B cell (primary cell): ENCODE measurements at regions not wholly inside any gene's neighbourhood (a gene's known extent, or its start where the extent isn't known, plus 50 kb on each side); places are given as distances from the start of the nearest gene placed in this dataset.

Source experiments
- EZH2 ChIP-seq: IDR thresholded peaks from 2 replicates; pipeline ENCODE4 v1.6.1; 2012; ENCODE audit warnings: borderline replicate concordance, low read depth, mild to moderate bottlenecking, moderate library complexity, low read length; ENCODE audit not compliant: insufficient read depth, poor library complexity, severe bottlenecking
- TF ChIP-seq, protein P1 (sequence below): fragments of 200-600 bp; IDR thresholded peaks from one replicate; pipeline ENCODE4 v1.8.0; 2022; ENCODE audit warnings: antibody characterized with exemption, mild to moderate bottlenecking

DNA sequence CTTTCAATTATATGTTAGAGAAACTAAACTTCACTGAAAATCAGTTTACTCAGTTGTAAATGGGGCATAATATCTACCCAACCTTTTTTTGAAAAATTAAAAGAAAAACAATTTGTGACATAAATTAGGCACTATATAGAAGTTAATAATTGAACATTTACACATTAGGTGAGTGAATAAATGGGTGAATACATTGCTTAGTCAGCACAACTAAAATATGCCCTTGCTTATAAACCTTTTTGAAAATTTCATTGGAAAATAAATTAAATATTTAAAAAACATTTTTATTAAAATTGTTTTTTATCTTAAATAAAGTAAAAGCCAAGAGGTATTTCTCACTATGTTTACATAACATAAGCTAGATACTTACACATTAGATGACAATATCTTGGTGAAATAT, 994.5 kb upstream of the TENM4 start:
- TF ChIP-seq, protein P1, sequence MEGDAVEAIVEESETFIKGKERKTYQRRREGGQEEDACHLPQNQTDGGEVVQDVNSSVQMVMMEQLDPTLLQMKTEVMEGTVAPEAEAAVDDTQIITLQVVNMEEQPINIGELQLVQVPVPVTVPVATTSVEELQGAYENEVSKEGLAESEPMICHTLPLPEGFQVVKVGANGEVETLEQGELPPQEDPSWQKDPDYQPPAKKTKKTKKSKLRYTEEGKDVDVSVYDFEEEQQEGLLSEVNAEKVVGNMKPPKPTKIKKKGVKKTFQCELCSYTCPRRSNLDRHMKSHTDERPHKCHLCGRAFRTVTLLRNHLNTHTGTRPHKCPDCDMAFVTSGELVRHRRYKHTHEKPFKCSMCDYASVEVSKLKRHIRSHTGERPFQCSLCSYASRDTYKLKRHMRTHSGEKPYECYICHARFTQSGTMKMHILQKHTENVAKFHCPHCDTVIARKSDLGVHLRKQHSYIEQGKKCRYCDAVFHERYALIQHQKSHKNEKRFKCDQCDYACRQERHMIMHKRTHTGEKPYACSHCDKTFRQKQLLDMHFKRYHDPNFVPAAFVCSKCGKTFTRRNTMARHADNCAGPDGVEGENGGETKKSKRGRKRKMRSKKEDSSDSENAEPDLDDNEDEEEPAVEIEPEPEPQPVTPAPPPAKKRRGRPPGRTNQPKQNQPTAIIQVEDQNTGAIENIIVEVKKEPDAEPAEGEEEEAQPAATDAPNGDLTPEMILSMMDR = no peak
- no peak for TF ChIP-seq EZH2
